ENCODE measurements at regions not wholly inside any gene's neighbourhood (a gene's known extent, or its start where the extent isn't known, plus 50 kb on each side); places are given as distances from the start of the nearest gene placed in this dataset.

- TF ChIP-seq CTCF (IDR thresholded peaks at IDR 0.05; ENCODE audit: low read depth, low read length) (no peak), EZH2phosphoT487 (IDR thresholded peaks at IDR 0.05; ENCODE audit: low read depth) (no peak)
Observed at GRCh38 chrX:124254611-124255010, 77.8 kb upstream of the TEX13D start.

Measured in OCI-LY3 (cell line).